Adrenal gland (tissue), 9 donors: ENCODE measurements at regions not wholly inside any gene's neighbourhood (a gene's known extent, or its start where the extent isn't known, plus 50 kb on each side); places are given as distances from the start of the nearest gene placed in this dataset.

ENCODE experiments used
- DNase-seq, 7 donors: peaks; one replicate each; pipeline ENCODE4 v3.0.0-alpha.2; 2019 to 2020
- H3K27ac ChIP-seq, 5 donors: fragments of 200-600 bp; sonication (generic) in 4 of 5; 1 replicate in 3 of 5; 2 replicates in 2 of 5; pipeline versions ENCODE4 v1.5.1 to v1.8.0; 2016 to 2020; ENCODE audit warnings: mild to moderate bottlenecking in 1 of 5
- H3K27me3 ChIP-seq: fragments of 200-600 bp; 2 replicates; pipeline ENCODE4 v1.8.0; 2021
- H3K36me3 ChIP-seq, 2 donors: fragments of 200-600 bp; replicated peaks in 1 of 2; 1 replicate in 1 of 2; 2 replicates in 1 of 2; pipeline versions ENCODE4 v1.5.1 to v1.8.0; 2018 to 2022
- H3K4me1 ChIP-seq, 2 donors: fragments of 200-600 bp; replicated peaks in 1 of 2; 1 replicate in 1 of 2; 2 replicates in 1 of 2; pipeline versions ENCODE4 v1.5.1 to v1.8.0; 2018 to 2021
- H3K4me3 ChIP-seq, 4 donors: fragments of 200-600 bp; sonication (generic) in 3 of 4; one replicate each; pipeline ENCODE4 v1.5.1; 2016 to 2018
- H3K9me3 ChIP-seq, 3 donors: fragments of 200-600 bp; sonication (generic) in 1 of 3; replicated peaks in 1 of 3; 1 replicate in 2 of 3; 2 replicates in 1 of 3; pipeline versions ENCODE4 v1.5.1 to v1.8.0; 2016 to 2021
- POLR2A ChIP-seq, 2 donors: fragments of 450-650 bp; IDR thresholded peaks; one replicate each; pipeline ENCODE4 v1.6.1; 2017; ENCODE audit warnings: antibody characterized with exemption in 2 of 2, mild to moderate bottlenecking in 2 of 2, moderate library complexity in 1 of 2
- WGBS, 4 donors: extraction: QIAGEN DNeasy Blood & Tissue Kit in 2 of 4; methylation state at CpG; one replicate each; pipeline versions ENCODE4 v1.1.5 to v1.1.7; 2013 to 2017; 5-methylcytosine and 5-hydroxymethylcytosine counted together
- intact Hi-C, 2 donors: fragments of 100-400 bp; cut with DNase I; formaldehyde crosslinking; loops; one replicate each; pipeline versions ENCODE4 v1.14.1 to v1.15.0; 2022 to 2023
- TF ChIP-seq, protein P1 (sequence below), 6 experiments: fragments of 450-650 bp in 4 of 6; fragments of 200-600 bp in 2 of 6; sonication (generic) in 1 of 6; IDR thresholded peaks; 1 replicate in 5 of 6; 2 replicates in 1 of 6; pipeline versions ENCODE4 v1.5.1 to v1.8.0; 2016 to 2021; ENCODE audit warnings: antibody characterized with exemption in 6 of 6, mild to moderate bottlenecking in 2 of 6, moderate library complexity in 1 of 6
- donor health status: healthy with polysubstance abuse.
- donor health status: Bipolar disorder and iron deficiency.
- donor health status: DM: yes; HTN: yes; CAD: no.
- donor health status: DM: no; HTN: no; CAD: no.
- donor health status: DM: no; HTN: no; CAD: no.

GRCh38 chr18:79599441-79599931, 80.1 kb upstream of the CTDP1 start:
- Histone ChIP-seq H3K4me3 (no peak overlapping the region), H3K27me3 (peaks cover 7% of the 10 kb centered on the region), H3K9me3 (no peaks in the 10 kb centered on the region), H3K36me3 (no peaks in the 10 kb centered on the region), H3K4me1 (no peaks in the 10 kb centered on the region), H3K27ac (no peak overlapping the region)
- intact Hi-C loops: no loop called here
- DNase-seq: peak in 2 of 7 donors; percentile 9 to 10
- TF ChIP-seq, protein P1, sequence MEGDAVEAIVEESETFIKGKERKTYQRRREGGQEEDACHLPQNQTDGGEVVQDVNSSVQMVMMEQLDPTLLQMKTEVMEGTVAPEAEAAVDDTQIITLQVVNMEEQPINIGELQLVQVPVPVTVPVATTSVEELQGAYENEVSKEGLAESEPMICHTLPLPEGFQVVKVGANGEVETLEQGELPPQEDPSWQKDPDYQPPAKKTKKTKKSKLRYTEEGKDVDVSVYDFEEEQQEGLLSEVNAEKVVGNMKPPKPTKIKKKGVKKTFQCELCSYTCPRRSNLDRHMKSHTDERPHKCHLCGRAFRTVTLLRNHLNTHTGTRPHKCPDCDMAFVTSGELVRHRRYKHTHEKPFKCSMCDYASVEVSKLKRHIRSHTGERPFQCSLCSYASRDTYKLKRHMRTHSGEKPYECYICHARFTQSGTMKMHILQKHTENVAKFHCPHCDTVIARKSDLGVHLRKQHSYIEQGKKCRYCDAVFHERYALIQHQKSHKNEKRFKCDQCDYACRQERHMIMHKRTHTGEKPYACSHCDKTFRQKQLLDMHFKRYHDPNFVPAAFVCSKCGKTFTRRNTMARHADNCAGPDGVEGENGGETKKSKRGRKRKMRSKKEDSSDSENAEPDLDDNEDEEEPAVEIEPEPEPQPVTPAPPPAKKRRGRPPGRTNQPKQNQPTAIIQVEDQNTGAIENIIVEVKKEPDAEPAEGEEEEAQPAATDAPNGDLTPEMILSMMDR (IDR thresholded peaks at IDR 0.05): no peak
- TF ChIP-seq POLR2A (IDR thresholded peaks at IDR 0.05): no peak
- 56 to 65% (median 63%) methylated on average over 15 to 19 of the region's 19 CpGs for WGBS, 4 donors

GRCh38 chr18:79600141-79600540, 79.5 kb upstream of the CTDP1 start:
- peak in 2 of 7 donors; percentile 5 to 7 for DNase-seq
- Histone ChIP-seq H3K9me3 (no peaks in the 10 kb centered on the region), H3K36me3 (no peaks in the 10 kb centered on the region), H3K27me3 (peaks cover 7% of the 10 kb centered on the region), H3K27ac (no peak overlapping the region), H3K4me1 (no peaks in the 10 kb centered on the region), H3K4me3 (no peak overlapping the region)
- WGBS, 4 donors: 69 to 81% (median 75%) methylated on average over 4 to 6 of the region's 6 CpGs
- intact Hi-C loops: no loop called here
- TF ChIP-seq, protein P1 (IDR thresholded peaks at IDR 0.05): no peak
- no peak for TF ChIP-seq POLR2A (IDR thresholded peaks at IDR 0.05)

DNA sequence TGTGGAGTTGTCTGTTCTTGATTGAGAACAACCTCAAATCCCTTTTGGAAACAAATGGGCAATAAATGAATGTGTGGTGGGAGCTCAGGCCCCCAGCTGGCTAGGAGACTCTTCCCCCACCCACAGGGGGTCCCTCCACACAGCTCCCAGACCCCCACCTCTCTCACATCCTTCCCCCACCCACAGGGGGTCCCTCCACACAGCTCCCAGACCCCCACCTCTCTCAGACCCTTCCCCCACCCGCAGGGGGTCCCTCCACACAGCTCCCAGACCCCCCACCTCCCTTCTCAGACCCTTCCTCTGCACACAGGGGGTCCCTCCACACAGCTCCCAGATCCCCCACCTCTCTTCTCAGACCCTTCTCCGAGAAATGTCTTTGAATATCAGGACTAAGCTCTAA, 79.0 kb upstream of the CTDP1 start:
- peak in 1 of 7 donors; percentile 1 for DNase-seq
- intact Hi-C loops: no loop called here

GRCh38 chr18:79601234-79601633, 78.4 kb upstream of the CTDP1 start:
- Histone ChIP-seq H3K27ac (no peak overlapping the region), H3K27me3 (peaks cover 10% of the 10 kb centered on the region), H3K4me3 (no peak overlapping the region), H3K36me3 (no peaks in the 10 kb centered on the region), H3K9me3 (no peaks in the 10 kb centered on the region), H3K4me1 (no peaks in the 10 kb centered on the region)
- 53 to 60% (median 56%) methylated on average over 8 of the region's 8 CpGs for WGBS, 4 donors
- TF ChIP-seq, protein P1 (IDR thresholded peaks at IDR 0.05): no peak
- no peak for TF ChIP-seq POLR2A (IDR thresholded peaks at IDR 0.05)
- peak in 2 of 7 donors; percentile 2 to 5 for DNase-seq
- intact Hi-C loops: no loop called here

More for the DNA sequence above, 79.0 kb upstream of the CTDP1 start:
- H3K4me1 ChIP-seq: no peaks in the 10 kb centered on the region
- no peak overlapping the region for H3K27ac ChIP-seq
- H3K36me3 ChIP-seq: no peaks in the 10 kb centered on the region
- no peaks in the 10 kb centered on the region for H3K9me3 ChIP-seq
- peaks cover 10% of the 10 kb centered on the region for H3K27me3 ChIP-seq
- WGBS, 4 donors: 57 to 85% (median 74%) methylated on average over 2 of the region's 2 CpGs
- no peak overlapping the region for H3K4me3 ChIP-seq
- TF ChIP-seq POLR2A (IDR thresholded peaks at IDR 0.05): no peak
- TF ChIP-seq, protein P1 (IDR thresholded peaks at IDR 0.05): no peak
